HG03520 (cell line): ENCODE measurements at regions not wholly inside any gene's neighbourhood (a gene's known extent, or its start where the extent isn't known, plus 50 kb on each side); places are given as distances from the start of the nearest gene placed in this dataset.

Experiments used
- ATAC-seq: cut with Tn5 transposase; IDR thresholded peaks from one replicate; pipeline ENCODE4 v1.9.1; 2021; ENCODE audit warnings: mild to moderate bottlenecking, moderate library complexity; ENCODE audit not compliant: unreplicated experiment

GRCh38 chr2:175476374-175476773 is 294.9 kb upstream of the ATP5MC3 start:
- no peak for ATAC-seq

- no peak for ATAC-seq
Observed at GRCh38 chr2:175475130-175475529, 293.6 kb upstream of the ATP5MC3 start.

- ATAC-seq = no peak
Observed at GRCh38 chr2:175468431-175469098, 287.1 kb upstream of the ATP5MC3 start.

- no peak for ATAC-seq
Observed at GRCh38 chr2:175465101-175465500, 283.6 kb upstream of the ATP5MC3 start.

- ATAC-seq = no peak
Observed at GRCh38 chr2:175464311-175464670, 282.8 kb upstream of the ATP5MC3 start.

GRCh38 chr2:175463589-175464310 is 282.2 kb upstream of the ATP5MC3 start:
- ATAC-seq = no peak

GRCh38 chr2:175463169-175463568 is 281.7 kb upstream of the ATP5MC3 start:
- ATAC-seq = no peak

- ATAC-seq = no peak
Observed at GRCh38 chr2:175462246-175462645, 280.7 kb upstream of the ATP5MC3 start.

GRCh38 chr2:175461839-175462238 is 280.3 kb upstream of the ATP5MC3 start:
- ATAC-seq = no peak

- no peak for ATAC-seq
Observed at GRCh38 chr2:175457895-175458448, 276.5 kb upstream of the ATP5MC3 start.

GRCh38 chr2:175454953-175455389 is 273.5 kb upstream of the ATP5MC3 start:
- no peak for ATAC-seq

- no peak for ATAC-seq
Observed at GRCh38 chr2:175450029-175450760, 268.7 kb upstream of the ATP5MC3 start.

GRCh38 chr2:175449616-175450015 is 268.1 kb upstream of the ATP5MC3 start:
- ATAC-seq = no peak

GRCh38 chr2:175446201-175446600 is 264.7 kb upstream of the ATP5MC3 start:
- no peak for ATAC-seq

GRCh38 chr2:175445281-175445680 is 263.8 kb upstream of the ATP5MC3 start:
- no peak for ATAC-seq

GRCh38 chr2:175442441-175442840 is 260.9 kb upstream of the ATP5MC3 start:
- no peak for ATAC-seq

- ATAC-seq = no peak
Observed at GRCh38 chr2:175441181-175441761, 259.8 kb upstream of the ATP5MC3 start.

GRCh38 chr2:175439416-175439815 is 257.9 kb upstream of the ATP5MC3 start:
- ATAC-seq = no peak

- no peak for ATAC-seq
Observed at GRCh38 chr2:175437167-175437566, 255.7 kb upstream of the ATP5MC3 start.

GRCh38 chr2:175436076-175436475 is 254.6 kb upstream of the ATP5MC3 start:
- no peak for ATAC-seq

- ATAC-seq = no peak
Observed at GRCh38 chr2:175435012-175435411, 253.5 kb upstream of the ATP5MC3 start.
